Transverse colon (tissue), 4 donors: ENCODE measurements at regions not wholly inside any gene's neighbourhood (a gene's known extent, or its start where the extent isn't known, plus 50 kb on each side); places are given as distances from the start of the nearest gene placed in this dataset.

Source experiments
- DNase-seq: peaks from one replicate; pipeline ENCODE4 v3.0.0-alpha.2; 2019
- H3K27ac ChIP-seq, 4 donors: fragments of 200-600 bp; sonication (generic); 2 replicates each; pipeline ENCODE4 v1.5.1; 2016 to 2018; ENCODE audit warnings: inconsistent platforms in 4 of 4
- H3K27me3 ChIP-seq: fragments of 200-600 bp; sonication (generic); 2 replicates; pipeline ENCODE4 v1.5.1; 2017; ENCODE audit warnings: inconsistent platforms
- H3K36me3 ChIP-seq, 4 donors: fragments of 200-600 bp; sonication (generic); 2 replicates each; pipeline ENCODE4 v1.5.1; 2017 to 2019; ENCODE audit warnings: inconsistent platforms in 4 of 4
- H3K4me1 ChIP-seq, 4 donors: fragments of 200-600 bp; sonication (generic); 2 replicates each; pipeline ENCODE4 v1.5.1; 2017 to 2020; ENCODE audit warnings: inconsistent platforms in 4 of 4
- H3K4me3 ChIP-seq, 4 donors: fragments of 200-600 bp; sonication (generic); 1 replicate in 1 of 4; 2 replicates in 3 of 4; pipeline versions ENCODE4 v1.5.1 to v1.6.1; 2017 to 2019; ENCODE audit warnings: inconsistent platforms in 4 of 4
- H3K9me3 ChIP-seq, 2 donors: fragments of 200-600 bp; sonication (generic); 2 replicates each; pipeline ENCODE4 v1.5.1; 2017 to 2019; ENCODE audit warnings: inconsistent platforms in 2 of 2
- EP300 ChIP-seq: sonication (generic); formaldehyde crosslinking; IDR thresholded peaks from one replicate; pipeline ENCODE4 v1.6.1; 2017; ENCODE audit warnings: antibody characterized with exemption, low read depth
- POLR2A ChIP-seq: fragments of 450-650 bp; IDR thresholded peaks from one replicate; pipeline ENCODE4 v1.6.1; 2016; ENCODE audit warnings: antibody characterized with exemption, mild to moderate bottlenecking, moderate library complexity
- POLR2AphosphoS5 ChIP-seq, 3 donors: sonication (generic); formaldehyde crosslinking; IDR thresholded peaks; one replicate each; pipeline ENCODE4 v1.6.1; 2016; ENCODE audit warnings: antibody characterized with exemption in 3 of 3
- WGBS, 2 donors: methylation state at CpG; one replicate each; pipeline ENCODE4 v1.1.5; 2018; ENCODE audit warnings: low coverage in 1 of 2; 5-methylcytosine and 5-hydroxymethylcytosine counted together
- in situ Hi-C, 4 donors: fragments of 200-750 bp; cut with MboI; loops; one replicate each; pipeline versions ENCODE4 v1.15.0 to v1.15.1; 2017; ENCODE audit warnings: low sequenced_read_pairs in 3 of 4, low pct_ligation_motif_present in 1 of 4, low pct_unique_long_range_greater_than_20kb in 1 of 4
- intact Hi-C: fragments of 100-400 bp; cut with DNase I; formaldehyde crosslinking; loops from one replicate; pipeline ENCODE4 v1.15.1; 2023; ENCODE audit warnings: low total_unique reads
- TF ChIP-seq, protein P1 (sequence below), 5 experiments: fragments of 200-600 bp in 3 of 5; fragments of 450-650 bp in 2 of 5; sonication (generic) in 3 of 5; IDR thresholded peaks; 1 replicate in 2 of 5; 2 replicates in 3 of 5; pipeline ENCODE4 v1.5.1; 2016 to 2017; ENCODE audit warnings: antibody characterized with exemption in 5 of 5, inconsistent platforms in 3 of 5, mild to moderate bottlenecking in 2 of 5, moderate library complexity in 1 of 5

DNA sequence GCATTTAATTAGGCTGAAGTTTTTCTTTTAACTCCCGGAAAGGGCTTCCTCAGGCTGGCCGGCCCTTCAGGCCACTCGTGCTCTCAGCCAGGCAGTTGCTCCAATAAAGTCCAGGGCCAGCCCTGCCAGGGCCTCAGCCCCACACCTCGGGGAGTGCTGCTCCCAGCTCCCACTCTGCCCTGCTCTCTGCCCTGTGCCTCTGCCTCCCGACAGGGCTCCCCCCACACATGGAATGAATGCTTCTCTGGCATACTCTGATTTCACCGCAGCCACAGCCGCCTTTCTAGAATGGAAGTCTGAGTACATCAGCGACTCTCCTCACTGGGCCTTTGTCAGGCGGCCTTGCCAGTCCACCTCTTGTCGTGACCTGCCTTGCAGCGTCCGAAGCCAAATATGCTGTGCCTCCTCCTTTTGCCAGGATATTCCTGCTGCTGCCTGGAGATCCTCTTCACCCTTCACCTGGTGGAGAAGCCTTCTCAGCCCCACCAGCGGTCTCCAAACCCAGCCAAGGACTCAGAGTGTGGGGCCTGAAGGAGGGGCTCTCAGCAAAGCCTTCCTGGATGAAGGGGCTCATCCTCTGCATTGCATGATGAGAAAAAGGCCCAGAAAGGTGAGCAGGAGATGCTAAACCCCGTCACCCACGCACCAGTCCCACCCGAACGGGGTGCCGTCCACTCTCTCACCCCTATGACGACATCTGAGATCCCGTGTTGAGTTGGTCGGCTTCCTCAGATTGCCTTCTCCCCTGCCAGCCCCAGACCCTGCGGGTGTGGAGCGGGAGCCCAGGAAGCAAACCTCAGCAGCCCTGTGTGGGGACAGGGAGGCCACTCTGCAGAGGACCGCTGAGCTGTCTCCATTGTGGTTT lies 472.7 kb upstream of the HS6ST1 start:
- no peak for DNase-seq
- Histone ChIP-seq H3K36me3 (no peaks in the 10 kb centered on the region), H3K27me3 (no peaks in the 10 kb centered on the region), H3K27ac (no peak overlapping the region), H3K4me1 (no peaks in the 10 kb centered on the region), H3K4me3 (no peak overlapping the region), H3K9me3 (no peaks in the 10 kb centered on the region)
- 73 to 81% methylated on average over 2 to 24 of the region's 24 CpGs for WGBS, 2 donors
- in situ Hi-C loops (no loop called here), intact Hi-C loops (no loop called here)
- no peak for TF ChIP-seq EP300
- TF ChIP-seq POLR2A: no peak
- TF ChIP-seq, protein P1, sequence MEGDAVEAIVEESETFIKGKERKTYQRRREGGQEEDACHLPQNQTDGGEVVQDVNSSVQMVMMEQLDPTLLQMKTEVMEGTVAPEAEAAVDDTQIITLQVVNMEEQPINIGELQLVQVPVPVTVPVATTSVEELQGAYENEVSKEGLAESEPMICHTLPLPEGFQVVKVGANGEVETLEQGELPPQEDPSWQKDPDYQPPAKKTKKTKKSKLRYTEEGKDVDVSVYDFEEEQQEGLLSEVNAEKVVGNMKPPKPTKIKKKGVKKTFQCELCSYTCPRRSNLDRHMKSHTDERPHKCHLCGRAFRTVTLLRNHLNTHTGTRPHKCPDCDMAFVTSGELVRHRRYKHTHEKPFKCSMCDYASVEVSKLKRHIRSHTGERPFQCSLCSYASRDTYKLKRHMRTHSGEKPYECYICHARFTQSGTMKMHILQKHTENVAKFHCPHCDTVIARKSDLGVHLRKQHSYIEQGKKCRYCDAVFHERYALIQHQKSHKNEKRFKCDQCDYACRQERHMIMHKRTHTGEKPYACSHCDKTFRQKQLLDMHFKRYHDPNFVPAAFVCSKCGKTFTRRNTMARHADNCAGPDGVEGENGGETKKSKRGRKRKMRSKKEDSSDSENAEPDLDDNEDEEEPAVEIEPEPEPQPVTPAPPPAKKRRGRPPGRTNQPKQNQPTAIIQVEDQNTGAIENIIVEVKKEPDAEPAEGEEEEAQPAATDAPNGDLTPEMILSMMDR (IDR thresholded peaks at IDR 0.05): no peak
- no peak for TF ChIP-seq POLR2AphosphoS5 (IDR thresholded peaks at IDR 0.05)

DNA sequence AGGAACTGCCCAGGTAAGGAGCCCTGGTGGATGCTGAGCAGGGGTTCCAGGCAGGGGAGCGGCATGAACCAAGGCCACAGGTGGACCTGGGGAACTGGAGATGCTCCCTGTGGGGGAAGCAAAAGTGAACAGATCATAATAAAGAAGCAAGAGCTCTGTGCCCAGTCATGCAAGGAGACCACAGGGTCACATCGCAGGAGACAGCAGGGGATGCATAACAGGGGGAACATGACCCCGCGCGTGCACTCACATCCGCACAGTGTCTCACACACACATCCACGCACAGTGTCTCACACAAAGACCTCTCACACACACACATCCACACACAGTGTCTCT lies 473.3 kb upstream of the HS6ST1 start:
- in situ Hi-C loops: no loop called here
- Histone ChIP-seq H3K27me3 (no peaks in the 10 kb centered on the region), H3K9me3 (no peaks in the 10 kb centered on the region), H3K36me3 (no peaks in the 10 kb centered on the region), H3K4me1 (no peaks in the 10 kb centered on the region), H3K4me3 (no peak overlapping the region), H3K27ac (no peak overlapping the region)
- 75 to 81% methylated on average over 6 to 7 of the region's 7 CpGs for WGBS, 2 donors
- DNase-seq: no peak
- TF ChIP-seq POLR2AphosphoS5 (IDR thresholded peaks at IDR 0.05) (no peak), EP300 (no peak), POLR2A (no peak)
- TF ChIP-seq, protein P1 (IDR thresholded peaks at IDR 0.05): no peak
- intact Hi-C loops: no loop called here

DNA sequence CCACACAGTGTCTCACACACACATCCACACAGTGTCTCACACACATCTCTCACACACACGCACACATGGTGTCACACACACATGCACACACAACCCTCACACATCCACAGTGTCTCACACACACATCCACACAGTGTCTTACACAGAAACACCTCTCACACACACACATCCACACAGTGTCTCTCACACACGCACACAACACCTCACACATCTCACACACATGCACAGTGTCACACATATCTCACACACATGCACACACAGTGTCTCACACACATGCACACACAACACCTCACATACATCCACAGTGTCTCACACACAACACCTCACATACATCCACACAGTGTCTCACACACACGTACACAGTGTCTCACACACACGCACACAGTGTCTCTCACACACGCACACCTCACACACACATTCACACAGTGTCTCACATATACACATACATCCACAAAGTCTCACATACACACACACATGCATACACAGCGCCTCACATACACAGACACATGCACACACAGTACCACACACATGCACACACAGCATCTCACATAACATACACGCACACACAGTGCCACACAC lies 473.9 kb upstream of the HS6ST1 start:
- intact Hi-C loops (no loop called here), in situ Hi-C loops (no loop called here)
- TF ChIP-seq POLR2AphosphoS5 (IDR thresholded peaks at IDR 0.05) (no peak), EP300 (no peak), POLR2A (no peak)
- TF ChIP-seq, protein P1 (IDR thresholded peaks at IDR 0.05): no peak
- Histone ChIP-seq H3K4me1 (no peaks in the 10 kb centered on the region), H3K9me3 (no peaks in the 10 kb centered on the region), H3K4me3 (no peak overlapping the region), H3K27me3 (no peaks in the 10 kb centered on the region), H3K27ac (no peak overlapping the region), H3K36me3 (no peaks in the 10 kb centered on the region)
- WGBS, 2 donors: 83 to 92% methylated on average over 1 to 7 of the region's 7 CpGs
- DNase-seq: no peak

DNA sequence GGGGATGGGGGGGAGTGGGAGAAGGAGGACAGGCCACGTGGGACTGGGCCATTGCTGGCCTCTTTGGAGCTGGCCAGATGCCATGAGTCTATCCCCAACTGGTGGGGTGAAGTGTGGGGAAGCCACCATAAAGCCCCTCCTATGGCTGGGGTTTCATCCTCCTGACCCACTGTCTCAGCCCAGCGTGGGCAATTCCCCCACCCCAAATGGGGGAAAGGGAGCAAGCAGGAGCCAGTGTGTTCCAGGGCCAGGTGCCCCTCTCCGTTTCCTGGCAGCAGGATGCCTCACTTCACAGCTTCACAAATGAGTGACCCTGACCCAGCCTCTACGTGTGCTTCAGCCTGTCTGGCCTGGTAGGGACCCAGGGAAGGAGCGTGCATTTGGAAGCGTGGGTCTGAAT lies 474.7 kb upstream of the HS6ST1 start:
- Histone ChIP-seq H3K4me3 (no peak overlapping the region), H3K27me3 (no peaks in the 10 kb centered on the region), H3K9me3 (no peaks in the 10 kb centered on the region), H3K36me3 (no peaks in the 10 kb centered on the region), H3K27ac (no peak overlapping the region), H3K4me1 (no peaks in the 10 kb centered on the region)
- TF ChIP-seq EP300: no peak
- TF ChIP-seq, protein P1 (IDR thresholded peaks at IDR 0.05): no peak
- no peak for TF ChIP-seq POLR2AphosphoS5 (IDR thresholded peaks at IDR 0.05)
- no peak for TF ChIP-seq POLR2A
- intact Hi-C loops (no loop called here), in situ Hi-C loops (no loop called here)
- no peak for DNase-seq
- WGBS, 2 donors: 62% methylated on average over 5 of the region's 6 CpGs; no CpG with 5 or more reads in 1 of the 2 donors
